GM12872 (cell line): ENCODE measurements at regions not wholly inside any gene's neighbourhood (a gene's known extent, or its start where the extent isn't known, plus 50 kb on each side); places are given as distances from the start of the nearest gene placed in this dataset.

Source experiments
- CTCF ChIP-seq: IDR thresholded peaks from 3 replicates; pipeline ENCODE4 v1.5.1; 2011; ENCODE audit warnings: low read depth, mild to moderate bottlenecking, low read length, moderate library complexity; ENCODE audit not compliant: insufficient read depth

- no peak for TF ChIP-seq CTCF
Measured at GRCh38 chr4:106426069-106426468, 57.5 kb upstream of the GIMD1 start.

- no peak for TF ChIP-seq CTCF
Measured at GRCh38 chr4:106425576-106425975, 57.0 kb upstream of the GIMD1 start.

- no peak for TF ChIP-seq CTCF
Measured at GRCh38 chr4:106424426-106424825, 55.8 kb upstream of the GIMD1 start.

- TF ChIP-seq CTCF = no peak
Measured at GRCh38 chr4:106423791-106424190, 55.2 kb upstream of the GIMD1 start.

GRCh38 chr4:106422766-106423165 is 54.2 kb upstream of the GIMD1 start:
- TF ChIP-seq CTCF = no peak

- TF ChIP-seq CTCF = no peak
Measured at GRCh38 chr4:106421441-106422296, 53.1 kb upstream of the GIMD1 start.

GRCh38 chr4:106418444-106418843 is 49.9 kb upstream of the GIMD1 start:
- TF ChIP-seq CTCF = no peak
